CD4-positive, CD25-positive, alpha-beta regulatory T cell (primary cell): ENCODE measurements at regions not wholly inside any gene's neighbourhood (a gene's known extent, or its start where the extent isn't known, plus 50 kb on each side); places are given as distances from the start of the nearest gene placed in this dataset.
"Not testable (repeated sequence)": the region's sequence is repeated elsewhere in the genome, so short reads cannot be mapped to it uniquely, and the experiment has no call there.

Experiments used
- ATAC-seq, 2 donors: fragments of 150-1000 bp; cut with Tn5 transposase; one replicate each; pipeline ENCODE4 v1.10.0; 2021; ENCODE audit warnings: low read depth in 2 of 2, moderate number of reproducible peaks in 2 of 2, moderate library complexity in 1 of 2
- DNase-seq, 3 donors: peaks; one replicate each; pipeline versions ENCODE4 v3.0.0 to v3.0.0-alpha.2; 2012 to 2022; ENCODE audit warnings: mixed read lengths in 1 of 3
- H3K27ac ChIP-seq: one replicate; pipeline ENCODE4 v1.7.0; 2013; ENCODE audit warnings: mild to moderate bottlenecking, low read length; ENCODE audit not compliant: insufficient read depth, poor library complexity, severe bottlenecking
- H3K27me3 ChIP-seq: one replicate; pipeline ENCODE4 v1.7.0; 2013; ENCODE audit warnings: low read length; ENCODE audit not compliant: control insufficient read depth, insufficient read depth
- H3K36me3 ChIP-seq: one replicate; pipeline ENCODE4 v1.7.0; 2013; ENCODE audit warnings: mild to moderate bottlenecking, low read length, moderate library complexity; ENCODE audit not compliant: control insufficient read depth, insufficient read depth
- H3K4me1 ChIP-seq: 2 replicates; pipeline ENCODE4 v1.7.0; 2013; ENCODE audit warnings: mild to moderate bottlenecking, low read length; ENCODE audit not compliant: insufficient read depth, control insufficient read depth, poor library complexity, severe bottlenecking
- H3K4me3 ChIP-seq: one replicate; pipeline ENCODE4 v1.7.0; 2013; ENCODE audit warnings: low read depth, mild to moderate bottlenecking, low read length, moderate library complexity
- H3K9me3 ChIP-seq, 2 experiments: 1 replicate in 1 of 2; 2 replicates in 1 of 2; pipeline ENCODE4 v1.7.0; 2013; ENCODE audit warnings: low read length in 2 of 2, mild to moderate bottlenecking in 1 of 2, moderate library complexity in 1 of 2; ENCODE audit not compliant: control insufficient read depth in 2 of 2
- H3K27ac Mint-ChIP-seq, 3 donors: one replicate each; pipeline ENCODE4 v1.8.0; 2020 to 2022; ENCODE audit warnings: mild to moderate bottlenecking in 3 of 3, mixed read lengths in 3 of 3, moderate library complexity in 2 of 3
- H3K27me3 Mint-ChIP-seq: one replicate; pipeline ENCODE4 v1.8.0; 2022; ENCODE audit warnings: mild to moderate bottlenecking, mixed read lengths
- H3K36me3 Mint-ChIP-seq: one replicate; pipeline ENCODE4 v1.8.0; 2020; ENCODE audit warnings: mixed read lengths
- H3K4me1 Mint-ChIP-seq, 4 donors: one replicate each; pipeline ENCODE4 v1.8.0; 2020 to 2022; ENCODE audit warnings: mixed read lengths in 4 of 4, mild to moderate bottlenecking in 1 of 4
- H3K4me3 Mint-ChIP-seq, 4 donors: one replicate each; pipeline ENCODE4 v1.8.0; 2020 to 2022; ENCODE audit warnings: mild to moderate bottlenecking in 4 of 4, mixed read lengths in 4 of 4, moderate library complexity in 3 of 4
- H3K9me3 Mint-ChIP-seq, 7 donors: one replicate each; pipeline ENCODE4 v1.8.0; 2020 to 2022; ENCODE audit warnings: mixed read lengths in 7 of 7, mild to moderate bottlenecking in 3 of 7, moderate library complexity in 2 of 7

DNA sequence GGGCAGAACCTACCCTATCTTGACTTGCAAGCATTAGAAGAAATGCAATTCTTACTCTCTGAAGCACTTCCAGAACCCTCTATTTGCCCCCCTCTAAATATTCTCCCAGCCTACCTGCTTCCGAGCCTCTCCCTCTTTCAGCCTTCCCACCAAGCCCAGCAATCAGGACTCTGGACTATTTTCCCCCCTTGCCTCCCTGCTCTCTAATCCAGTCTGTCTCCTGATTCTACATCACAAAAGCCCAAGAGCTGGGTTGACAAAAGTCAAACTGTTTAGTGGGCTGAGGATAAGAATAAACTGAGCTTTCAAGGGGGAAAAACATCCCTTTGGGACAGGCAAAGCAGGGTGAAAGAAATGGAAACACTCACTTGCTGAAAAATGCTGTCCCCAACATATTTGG is 123.2 kb upstream of the KIF2A start:
- Mint-ChIP-seq H3K4me1 (peaks cover 0 to 2% (median 0%) of the 10 kb centered on the region in 4 donors), H3K4me3 (no peak overlapping the region), H3K36me3 (no peaks in the 10 kb centered on the region), H3K9me3 (no peaks in the 10 kb centered on the region), H3K27ac (no peak overlapping the region), H3K27me3 (peaks cover 4% of the 10 kb centered on the region)
- DNase-seq (no peak), ATAC-seq (no peak)
- H3K4me1 ChIP-seq, result no peaks in the 10 kb centered on the region
- H3K4me3 ChIP-seq, result no peak overlapping the region
- H3K9me3 ChIP-seq, result no peaks in the 10 kb centered on the region
- no peaks in the 10 kb centered on the region for H3K36me3 ChIP-seq
- peaks cover 3% of the 10 kb centered on the region for H3K27me3 ChIP-seq
- no peak overlapping the region for H3K27ac ChIP-seq

DNA sequence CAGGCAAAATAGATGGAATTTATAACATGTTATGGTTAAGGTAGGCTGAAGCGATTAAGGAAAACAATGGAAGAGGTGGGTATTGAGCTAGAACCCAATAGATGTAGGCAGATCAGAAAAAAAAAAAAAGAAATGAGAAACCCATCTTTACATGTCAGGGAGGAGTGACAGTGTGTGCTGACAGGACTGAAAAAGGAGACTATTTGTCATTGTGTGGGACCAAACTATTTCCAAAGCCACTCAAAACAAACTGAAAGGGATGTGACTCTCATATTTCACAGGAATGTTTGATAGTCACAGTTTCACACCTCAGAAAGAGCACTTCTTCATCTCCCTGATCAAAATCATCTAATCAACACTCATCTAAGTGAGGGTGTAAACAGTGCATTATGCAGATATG is 122.3 kb upstream of the KIF2A start:
- H3K4me1 ChIP-seq, result no peaks in the 10 kb centered on the region
- H3K27me3 ChIP-seq, result peaks cover 3% of the 10 kb centered on the region
- no peak overlapping the region for H3K27ac Mint-ChIP-seq
- no peaks in the 10 kb centered on the region for H3K9me3 Mint-ChIP-seq
- no peak overlapping the region for H3K4me3 ChIP-seq
- peaks cover 8% of the 10 kb centered on the region for H3K27me3 Mint-ChIP-seq
- no peak for ATAC-seq
- no peak for DNase-seq
- H3K4me3 Mint-ChIP-seq, result no peak overlapping the region
- H3K36me3 Mint-ChIP-seq, result no peaks in the 10 kb centered on the region
- H3K36me3 ChIP-seq, result no peaks in the 10 kb centered on the region
- no peak overlapping the region for H3K27ac ChIP-seq
- no peaks in the 10 kb centered on the region for H3K9me3 ChIP-seq
- peaks cover 0 to 2% (median 0%) of the 10 kb centered on the region in 4 donors for H3K4me1 Mint-ChIP-seq

DNA sequence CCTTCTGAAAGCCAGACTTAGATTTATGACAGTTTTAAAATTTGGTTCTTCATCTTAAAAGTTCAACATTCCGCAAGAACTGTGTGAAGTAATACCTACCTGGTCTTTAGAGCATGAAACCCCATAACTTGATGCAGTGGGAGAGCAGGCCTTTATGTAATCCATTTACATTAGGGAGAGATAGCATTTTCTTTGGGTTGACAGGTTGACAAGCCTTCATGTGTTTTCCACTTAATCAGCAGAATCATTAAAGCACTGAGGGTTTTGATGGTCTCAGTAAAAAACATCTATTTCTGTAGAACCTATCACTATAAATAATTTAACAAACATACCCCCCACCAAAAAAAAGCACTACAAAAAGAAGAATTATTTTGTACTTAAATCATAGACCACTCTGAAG is 121.6 kb upstream of the KIF2A start:
- ATAC-seq (no peak), DNase-seq (no peak)
- no peaks in the 10 kb centered on the region for H3K36me3 Mint-ChIP-seq
- Histone ChIP-seq H3K27ac (no peak overlapping the region), H3K4me3 (no peak overlapping the region), H3K4me1 (no peaks in the 10 kb centered on the region), H3K36me3 (no peaks in the 10 kb centered on the region), H3K27me3 (peaks cover 3% of the 10 kb centered on the region), H3K9me3 (no peaks in the 10 kb centered on the region)
- H3K9me3 Mint-ChIP-seq, result no peaks in the 10 kb centered on the region
- peaks cover 8% of the 10 kb centered on the region for H3K27me3 Mint-ChIP-seq
- H3K4me3 Mint-ChIP-seq, result no peak overlapping the region
- H3K4me1 Mint-ChIP-seq, result peaks cover 0 to 2% (median 0%) of the 10 kb centered on the region in 4 donors
- H3K27ac Mint-ChIP-seq, result no peak overlapping the region

- Mint-ChIP-seq H3K4me1 (no peaks in the 10 kb centered on the region), H3K4me3 (no peak overlapping the region), H3K36me3 (peaks cover 3% of the 10 kb centered on the region), H3K27ac (no peak overlapping the region), H3K27me3 (peaks cover 4% of the 10 kb centered on the region), H3K9me3 (peaks cover 0 to 13% (median 3%) of the 10 kb centered on the region in 7 donors)
- Histone ChIP-seq H3K27ac (no peak overlapping the region), H3K9me3 (no peaks in the 10 kb centered on the region), H3K4me1 (no peaks in the 10 kb centered on the region), H3K27me3 (no peaks in the 10 kb centered on the region), H3K4me3 (no peak overlapping the region), H3K36me3 (no peaks in the 10 kb centered on the region)
- no peak for ATAC-seq
- DNase-seq, result no peak
Measured at GRCh38 chr5:62190173-62190572, 115.8 kb upstream of the KIF2A start.

DNA sequence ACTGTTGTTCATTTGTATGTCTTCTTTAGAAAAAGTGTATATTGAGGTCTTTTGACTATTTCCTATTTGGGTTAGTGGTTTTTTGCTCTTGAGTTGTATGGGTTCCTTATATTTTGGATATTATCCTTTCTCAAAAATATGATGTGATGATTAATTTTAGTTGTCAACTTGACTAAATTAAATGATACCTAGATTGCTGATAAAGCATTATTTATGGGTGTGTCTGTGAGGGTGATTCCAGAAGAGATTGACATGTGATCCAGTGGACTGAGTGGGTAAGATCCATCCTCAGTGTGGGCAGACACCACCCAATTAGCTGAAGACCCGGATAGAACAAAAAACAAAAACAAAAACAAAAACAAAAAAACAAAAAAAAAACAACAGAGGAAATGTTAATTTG is 115.1 kb upstream of the KIF2A start:
- H3K27me3 ChIP-seq, result no peaks in the 10 kb centered on the region
- H3K36me3 ChIP-seq, result no peaks in the 10 kb centered on the region
- H3K4me3 Mint-ChIP-seq, result no peak overlapping the region
- H3K9me3 ChIP-seq, result no peaks in the 10 kb centered on the region
- H3K9me3 Mint-ChIP-seq, result peaks cover 0 to 13% (median 3%) of the 10 kb centered on the region in 7 donors
- H3K4me3 ChIP-seq, result no peak overlapping the region
- no peak for ATAC-seq
- peaks cover 4% of the 10 kb centered on the region for H3K27me3 Mint-ChIP-seq
- H3K4me1 Mint-ChIP-seq, result no peaks in the 10 kb centered on the region
- no peaks in the 10 kb centered on the region for H3K4me1 ChIP-seq
- H3K27ac ChIP-seq, result no peak overlapping the region
- H3K36me3 Mint-ChIP-seq, result peaks cover 3% of the 10 kb centered on the region
- no peak for DNase-seq
- no peak overlapping the region for H3K27ac Mint-ChIP-seq

DNA sequence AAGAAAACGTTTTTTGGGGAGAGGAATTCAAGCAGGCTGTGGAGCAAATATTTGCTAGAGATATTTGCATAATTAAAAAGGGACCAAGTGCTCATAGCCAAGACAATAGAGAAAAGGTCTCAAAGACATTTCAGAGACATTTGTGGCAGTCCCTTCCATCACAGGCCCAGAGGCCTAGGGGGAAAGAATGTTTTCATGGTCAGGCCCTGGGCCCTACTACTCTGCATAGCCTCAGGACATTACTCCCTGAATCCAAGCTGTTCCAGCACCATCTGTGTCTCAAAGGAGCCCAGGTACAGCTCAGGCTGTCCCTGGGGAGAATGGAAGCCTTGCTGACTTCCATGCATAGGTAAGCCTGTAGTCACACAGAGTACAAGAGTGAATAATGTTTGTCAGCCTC is 113.0 kb upstream of the KIF2A start:
- ATAC-seq (no peak), DNase-seq (no peak)
- Mint-ChIP-seq H3K4me3 (no peak overlapping the region), H3K36me3 (peaks cover 3% of the 10 kb centered on the region), H3K27me3 (peaks cover 7% of the 10 kb centered on the region), H3K27ac (no peak overlapping the region), H3K4me1 (no peaks in the 10 kb centered on the region), H3K9me3 (peaks cover 0 to 13% (median 3%) of the 10 kb centered on the region in 7 donors)
- Histone ChIP-seq H3K9me3 (no peaks in the 10 kb centered on the region), H3K4me1 (no peaks in the 10 kb centered on the region), H3K4me3 (no peak overlapping the region), H3K36me3 (no peaks in the 10 kb centered on the region), H3K27ac (no peak overlapping the region), H3K27me3 (no peaks in the 10 kb centered on the region)

DNA sequence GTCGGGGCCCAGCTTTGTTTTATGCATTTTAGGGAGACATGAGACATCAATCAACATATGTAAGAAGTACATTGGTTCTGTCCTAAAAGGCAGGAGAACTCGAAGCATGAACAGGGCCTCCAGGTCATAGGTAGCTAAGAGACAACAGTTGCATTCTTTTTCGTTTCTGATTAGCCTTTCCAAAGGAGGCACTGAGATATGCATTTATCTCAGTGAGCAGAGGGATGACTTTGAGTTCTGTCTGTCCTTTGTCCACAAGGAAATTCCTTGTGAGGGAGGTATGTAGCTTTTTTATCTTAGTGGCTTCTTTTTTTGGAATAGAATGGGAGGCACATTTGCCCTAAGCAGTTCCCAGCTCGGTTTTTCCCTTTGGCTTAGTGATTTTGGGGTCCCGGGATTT is 109.5 kb upstream of the KIF2A start:
- not testable (repeated sequence) for H3K9me3 ChIP-seq, ATAC-seq, H3K27ac Mint-ChIP-seq, H3K4me1 ChIP-seq, H3K4me3 ChIP-seq, H3K36me3 ChIP-seq, H3K27ac ChIP-seq, DNase-seq, H3K36me3 Mint-ChIP-seq, H3K27me3 ChIP-seq, H3K4me3 Mint-ChIP-seq, H3K27me3 Mint-ChIP-seq, H3K4me1 Mint-ChIP-seq
- peaks cover 0 to 13% (median 4%) of the 10 kb centered on the region in 7 donors for H3K9me3 Mint-ChIP-seq

- Histone ChIP-seq H3K4me1 (no peaks in the 10 kb centered on the region), H3K9me3 (no peaks in the 10 kb centered on the region), H3K36me3 (no peaks in the 10 kb centered on the region), H3K27ac (no peak overlapping the region), H3K27me3 (peaks cover 8% of the 10 kb centered on the region), H3K4me3 (no peak overlapping the region)
- Mint-ChIP-seq H3K27ac (no peak overlapping the region), H3K4me3 (no peak overlapping the region), H3K27me3 (peaks cover 4% of the 10 kb centered on the region), H3K36me3 (peaks cover 3% of the 10 kb centered on the region), H3K9me3 (peaks cover 0 to 7% (median 4%) of the 10 kb centered on the region in 7 donors), H3K4me1 (peaks cover 0 to 3% (median 0%) of the 10 kb centered on the region in 4 donors)
- no peak for ATAC-seq
- DNase-seq, result no peak
Measured at GRCh38 chr5:62197697-62198096, 108.3 kb upstream of the KIF2A start.
